ENCODE measurements at regions not wholly inside any gene's neighbourhood (a gene's known extent, or its start where the extent isn't known, plus 50 kb on each side); places are given as distances from the start of the nearest gene placed in this dataset.

DNA sequence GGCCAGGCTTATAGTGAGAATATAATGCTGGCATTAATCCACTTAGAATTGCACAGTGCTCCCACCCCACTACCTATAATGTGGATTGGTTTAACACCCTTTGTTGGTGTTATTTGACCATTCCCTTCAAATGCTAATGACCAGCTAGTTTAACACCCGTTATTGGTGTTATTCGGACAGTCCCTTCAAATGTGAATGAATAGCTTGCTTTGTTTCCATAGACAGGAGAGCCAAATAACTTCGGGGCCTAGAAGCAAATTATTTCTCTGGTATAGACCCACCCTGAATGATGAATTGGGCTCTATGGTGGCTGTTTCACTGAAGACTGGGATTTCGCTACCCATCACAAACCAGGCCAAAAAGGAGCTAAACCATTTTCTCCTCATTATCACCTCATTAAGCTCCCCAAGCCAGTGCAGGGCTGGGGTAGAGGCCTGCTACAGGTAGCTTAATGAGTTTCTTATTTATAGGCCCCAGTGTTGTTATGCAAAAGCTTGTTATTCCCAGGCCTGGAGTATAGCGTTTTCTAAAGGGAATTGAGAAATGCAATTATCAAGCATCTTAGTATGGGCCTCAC is 494.1 kb upstream of the DPH6 start:
- Histone ChIP-seq H3K36me3 (ENCODE audit: control insufficient read depth in 2 of 2, insufficient read depth in 2 of 2, low read length in 1 of 2) (no peaks in the 10 kb centered on the region), H3K27ac (ENCODE audit: control insufficient read depth, insufficient read depth) (no peak overlapping the region), H4K20me1 (ENCODE audit: control insufficient read depth, insufficient read depth) (no peaks in the 10 kb centered on the region), H2AFZ (ENCODE audit: control insufficient read depth, low read depth, low read length) (no peak overlapping the region), H3K4me3 (no peak overlapping the region), H3K27me3 (replicated peaks in 1 of 2; ENCODE audit: control insufficient read depth in 2 of 2, insufficient read depth in 2 of 2, low read length in 1 of 2) (no peaks in the 10 kb centered on the region), H3K9ac (ENCODE audit: control insufficient read depth, insufficient read depth, low read length) (no peak overlapping the region), H3K4me1 (ENCODE audit: control insufficient read depth, insufficient read depth, low read length) (no peaks in the 10 kb centered on the region), H3K4me2 (ENCODE audit: control insufficient read depth, insufficient read depth) (no peak overlapping the region), H3K9me3 (replicated peaks; ENCODE audit: control insufficient read depth, insufficient read depth, low read length) (no peaks in the 10 kb centered on the region), H3K79me2 (ENCODE audit: control insufficient read depth, insufficient read depth, low read length) (no peaks in the 10 kb centered on the region)
- ATAC-seq, result no peak
- ChIA-PET CTCF (no interaction called here), RAD21 (ENCODE audit: unreplicated experiment) (no interaction called here), SMC1A (ENCODE audit: uncharacterized antibody, unreplicated experiment) (interaction anchor here (0.6 kb wide), 1 partner anchor 101 kb away, joined by 3 read pairs; no protein-coding TSS in a partner anchor), POLR2A (no interaction called here)
- WGBS (ENCODE audit: insufficient coverage, insufficient replicate concordance, low lambda C conversion rate, missing lambda C conversion rate), result 51% methylated on average over 5 of the region's 5 CpGs
- in situ Hi-C loops (cut with MboI), result no loop called here
- no peak for FAIRE-seq
- intact Hi-C loops (cut with micrococcal nuclease; ENCODE audit: unreplicated experiment), result no loop called here
- no peak for DNase-seq (ENCODE audit: low read depth, low spot score)
- BruUV-seq (replicated peaks), result no TSS peak
- TF ChIP-seq NR2C1 (IDR thresholded peaks at IDR 0.05), result no peak
- no peak for TF ChIP-seq PML (IDR thresholded peaks at IDR 0.05; ENCODE audit: low read length)
- TF ChIP-seq CBX5 (IDR thresholded peaks at IDR 0.05; ENCODE audit: low read depth), result no peak
- TF ChIP-seq KAT2A (conservative IDR thresholded peaks at IDR 0.05; ENCODE audit: control insufficient read depth, low read depth, low read length), result no peak
- TF ChIP-seq, protein P1, sequence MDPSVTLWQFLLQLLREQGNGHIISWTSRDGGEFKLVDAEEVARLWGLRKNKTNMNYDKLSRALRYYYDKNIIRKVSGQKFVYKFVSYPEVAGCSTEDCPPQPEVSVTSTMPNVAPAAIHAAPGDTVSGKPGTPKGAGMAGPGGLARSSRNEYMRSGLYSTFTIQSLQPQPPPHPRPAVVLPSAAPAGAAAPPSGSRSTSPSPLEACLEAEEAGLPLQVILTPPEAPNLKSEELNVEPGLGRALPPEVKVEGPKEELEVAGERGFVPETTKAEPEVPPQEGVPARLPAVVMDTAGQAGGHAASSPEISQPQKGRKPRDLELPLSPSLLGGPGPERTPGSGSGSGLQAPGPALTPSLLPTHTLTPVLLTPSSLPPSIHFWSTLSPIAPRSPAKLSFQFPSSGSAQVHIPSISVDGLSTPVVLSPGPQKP (IDR thresholded peaks at IDR 0.05; ENCODE audit: low read depth, low read length), result no peak
- TF ChIP-seq HDAC6 (IDR thresholded peaks at IDR 0.05; ENCODE audit: unreplicated experiment), result no peak
- TF ChIP-seq POU2F2 (IDR thresholded peaks at IDR 0.05; ENCODE audit: borderline replicate concordance, low read depth, low read length), result no peak
- TF ChIP-seq RBBP5 (conservative IDR thresholded peaks at IDR 0.05), result no peak
- TF ChIP-seq TBL1XR1 (IDR thresholded peaks at IDR 0.05; ENCODE audit: low read depth, low read length), result no peak
- TF ChIP-seq, protein P2, sequence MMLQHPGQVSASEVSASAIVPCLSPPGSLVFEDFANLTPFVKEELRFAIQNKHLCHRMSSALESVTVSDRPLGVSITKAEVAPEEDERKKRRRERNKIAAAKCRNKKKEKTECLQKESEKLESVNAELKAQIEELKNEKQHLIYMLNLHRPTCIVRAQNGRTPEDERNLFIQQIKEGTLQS (IDR thresholded peaks at IDR 0.05; ENCODE audit: borderline replicate concordance, extremely low read depth, low read depth, low read length), result no peak
- TF ChIP-seq KLF5 (IDR thresholded peaks at IDR 0.05; ENCODE audit: partially characterized antibody), result no peak
- TF ChIP-seq MYC (IDR thresholded peaks at IDR 0.05; ENCODE audit: insufficient read depth, insufficient read length, insufficient replicate concordance, low read length, severe bottlenecking), result no peak
- TF ChIP-seq, protein P3, sequence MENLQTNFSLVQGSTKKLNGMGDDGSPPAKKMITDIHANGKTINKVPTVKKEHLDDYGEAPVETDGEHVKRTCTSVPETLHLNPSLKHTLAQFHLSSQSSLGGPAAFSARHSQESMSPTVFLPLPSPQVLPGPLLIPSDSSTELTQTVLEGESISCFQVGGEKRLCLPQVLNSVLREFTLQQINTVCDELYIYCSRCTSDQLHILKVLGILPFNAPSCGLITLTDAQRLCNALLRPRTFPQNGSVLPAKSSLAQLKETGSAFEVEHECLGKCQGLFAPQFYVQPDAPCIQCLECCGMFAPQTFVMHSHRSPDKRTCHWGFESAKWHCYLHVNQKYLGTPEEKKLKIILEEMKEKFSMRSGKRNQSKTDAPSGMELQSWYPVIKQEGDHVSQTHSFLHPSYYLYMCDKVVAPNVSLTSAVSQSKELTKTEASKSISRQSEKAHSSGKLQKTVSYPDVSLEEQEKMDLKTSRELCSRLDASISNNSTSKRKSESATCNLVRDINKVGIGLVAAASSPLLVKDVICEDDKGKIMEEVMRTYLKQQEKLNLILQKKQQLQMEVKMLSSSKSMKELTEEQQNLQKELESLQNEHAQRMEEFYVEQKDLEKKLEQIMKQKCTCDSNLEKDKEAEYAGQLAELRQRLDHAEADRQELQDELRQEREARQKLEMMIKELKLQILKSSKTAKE (IDR thresholded peaks at IDR 0.05; ENCODE audit: low read depth, poor library complexity, severe bottlenecking), result no peak
- no peak for TF ChIP-seq IRF3 (IDR thresholded peaks at IDR 0.05)
- no peak for TF ChIP-seq REST (IDR thresholded peaks at IDR 0.05; ENCODE audit: low read depth, low read length)
- TF ChIP-seq IKZF1 (conservative IDR thresholded peaks at IDR 0.05), result no peak

Data from GM12878 (cell line).